GM23248 (cell line): ENCODE measurements at regions not wholly inside any gene's neighbourhood (a gene's known extent, or its start where the extent isn't known, plus 50 kb on each side); places are given as distances from the start of the nearest gene placed in this dataset.

Source experiments
- DNase-seq: peaks from one replicate; pipeline ENCODE4 v3.0.0-alpha.2; 2015
- H2AFZ ChIP-seq: fragments of 200-600 bp; sonication (generic); 2 replicates; pipeline ENCODE4 v1.6.1; 2016; ENCODE audit warnings: antibody characterized with exemption
- H3F3A ChIP-seq: fragments of 200-600 bp; sonication (generic); 2 replicates; pipeline ENCODE4 v1.6.1; 2016; ENCODE audit warnings: mild to moderate bottlenecking, antibody characterized with exemption, mixed run types; ENCODE audit not compliant: insufficient read depth
- H3K27ac ChIP-seq: fragments of 200-600 bp; sonication (generic); 2 replicates; pipeline ENCODE4 v1.5.1; 2016; ENCODE audit warnings: mild to moderate bottlenecking
- H3K27me3 ChIP-seq: fragments of 200-600 bp; sonication (generic); replicated peaks from 2 replicates; pipeline ENCODE4 v1.6.1; 2016; ENCODE audit warnings: mild to moderate bottlenecking; ENCODE audit not compliant: insufficient read depth
- H3K36me3 ChIP-seq: fragments of 200-600 bp; sonication (generic); 2 replicates; pipeline ENCODE4 v1.6.1; 2016; ENCODE audit warnings: low read depth, mild to moderate bottlenecking
- H3K4me1 ChIP-seq: fragments of 200-600 bp; sonication (generic); 2 replicates; pipeline ENCODE4 v1.6.1; 2016; ENCODE audit warnings: mild to moderate bottlenecking; ENCODE audit not compliant: insufficient read depth
- H3K4me2 ChIP-seq: fragments of 200-600 bp; sonication (generic); one replicate; pipeline ENCODE4 v1.6.1; 2016; ENCODE audit warnings: mild to moderate bottlenecking; ENCODE audit not compliant: unreplicated experiment
- H3K4me3 ChIP-seq: fragments of 200-600 bp; sonication (generic); 2 replicates; pipeline ENCODE4 v1.5.1; 2016; ENCODE audit warnings: mild to moderate bottlenecking
- H3K79me2 ChIP-seq: fragments of 200-600 bp; sonication (generic); 2 replicates; pipeline ENCODE4 v1.6.1; 2016; ENCODE audit warnings: mild to moderate bottlenecking; ENCODE audit not compliant: insufficient read depth
- H3K9ac ChIP-seq: fragments of 200-600 bp; sonication (generic); 2 replicates; pipeline ENCODE4 v1.6.1; 2016; ENCODE audit warnings: mild to moderate bottlenecking
- H3K9me2 ChIP-seq: fragments of 200-600 bp; sonication (generic); 2 replicates; pipeline ENCODE4 v1.6.1; 2016; ENCODE audit warnings: mixed run types, mild to moderate bottlenecking, moderate library complexity; ENCODE audit not compliant: insufficient read depth
- H3K9me3 ChIP-seq: fragments of 200-600 bp; sonication (generic); one replicate; pipeline ENCODE4 v1.6.1; 2017; ENCODE audit warnings: low read depth
- H4K20me1 ChIP-seq: fragments of 200-600 bp; sonication (generic); 2 replicates; pipeline ENCODE4 v1.6.0; 2016; ENCODE audit not compliant: insufficient read depth
- EZH2 ChIP-seq: fragments of 200-600 bp; sonication (generic); IDR thresholded peaks from 2 replicates; pipeline ENCODE4 v1.6.1; 2018; ENCODE audit warnings: antibody characterized with exemption, mild to moderate bottlenecking; ENCODE audit not compliant: insufficient read depth, poor library complexity, severe bottlenecking
- EZH2phosphoT487 ChIP-seq: fragments of 200-600 bp; sonication (generic); IDR thresholded peaks from 2 replicates; pipeline ENCODE4 v1.6.1; 2018; ENCODE audit warnings: antibody characterized with exemption, moderate library complexity, mild to moderate bottlenecking, low read depth; ENCODE audit not compliant: insufficient read depth
- WGBS, 2 experiments: methylation state at CpG; one replicate each; pipeline ENCODE4 v1.1.6; 2015 to 2017; ENCODE audit warnings: low lambda C conversion rate in 2 of 2, low coverage in 1 of 2; ENCODE audit errors: missing lambda C conversion rate in 2 of 2; 5-methylcytosine and 5-hydroxymethylcytosine counted together
- in situ Hi-C: fragments of 300-500 bp; cut with MboI; formaldehyde crosslinking; loops from 2 replicates; pipeline ENCODE4 v1.15.0; 2020

- Histone ChIP-seq H3K4me3 (no peak overlapping the region), H3K27me3 (0 out of 2 replicates have a peak, but pooled peaks cover 11% of the 10 kb centered on the region), H3K9me2 (no peaks in the 10 kb centered on the region), H3K9me3 (no peaks in the 10 kb centered on the region), H3K4me2 (no peak overlapping the region), H2AFZ (no peak overlapping the region), H3K9ac (no peak overlapping the region), H3K4me1 (no peaks in the 10 kb centered on the region), H3F3A (no peaks in the 10 kb centered on the region), H3K27ac (no peak overlapping the region), H3K79me2 (no peaks in the 10 kb centered on the region), H3K36me3 (no peaks in the 10 kb centered on the region), H4K20me1 (no peaks in the 10 kb centered on the region)
- 71 to 83% methylated on average over 3 of the region's 3 CpGs for WGBS, 2 experiments
- in situ Hi-C loops = no loop called here
- TF ChIP-seq EZH2phosphoT487 = no peak
- no peak for TF ChIP-seq EZH2
- DNase-seq = no peak
These were observed 223.0 kb upstream of the EGLN3 start for GRCh38 chr14:34173916-34174315.

GRCh38 chr14:34172550-34173368 lies 221.9 kb upstream of the EGLN3 start:
- Histone ChIP-seq H3K36me3 (no peaks in the 10 kb centered on the region), H3K9me2 (no peaks in the 10 kb centered on the region), H3K27me3 (0 out of 2 replicates have a peak, but pooled peaks cover 11% of the 10 kb centered on the region), H4K20me1 (no peaks in the 10 kb centered on the region), H3K9ac (no peak overlapping the region), H3K27ac (no peak overlapping the region), H3K4me1 (no peaks in the 10 kb centered on the region), H3K9me3 (no peaks in the 10 kb centered on the region), H2AFZ (no peak overlapping the region), H3K79me2 (no peaks in the 10 kb centered on the region), H3K4me3 (no peak overlapping the region), H3F3A (no peaks in the 10 kb centered on the region), H3K4me2 (no peak overlapping the region)
- no peak for TF ChIP-seq EZH2
- no peak for TF ChIP-seq EZH2phosphoT487
- in situ Hi-C loops = no loop called here
- 9 to 18% methylated on average over 6 of the region's 6 CpGs for WGBS, 2 experiments
- no peak for DNase-seq

- Histone ChIP-seq H3K4me1 (no peaks in the 10 kb centered on the region), H3K4me2 (no peak overlapping the region), H3K9ac (no peak overlapping the region), H3K27ac (no peak overlapping the region), H4K20me1 (no peaks in the 10 kb centered on the region), H3K9me3 (no peaks in the 10 kb centered on the region), H3F3A (no peaks in the 10 kb centered on the region), H3K79me2 (no peaks in the 10 kb centered on the region), H3K27me3 (0 out of 2 replicates have a peak, but pooled peaks cover 12% of the 10 kb centered on the region), H2AFZ (no peak overlapping the region), H3K36me3 (no peaks in the 10 kb centered on the region), H3K9me2 (no peaks in the 10 kb centered on the region), H3K4me3 (no peak overlapping the region)
- TF ChIP-seq EZH2phosphoT487 = no peak
- TF ChIP-seq EZH2 = no peak
- in situ Hi-C loops = no loop called here
- 23 to 26% methylated on average over 1 of the region's 1 CpG for whole genome bisulfite sequencing, 2 experiments
- no peak for DNase-seq
These were observed 221.2 kb upstream of the EGLN3 start for GRCh38 chr14:34172173-34172451.

- no peaks in the 10 kb centered on the region for H3K9me3 ChIP-seq
- no peaks in the 10 kb centered on the region for H3K4me1 ChIP-seq
- no peak overlapping the region for H3K9ac ChIP-seq
- no peaks in the 10 kb centered on the region for H3F3A ChIP-seq
- TF ChIP-seq EZH2 = no peak
- no peak for TF ChIP-seq EZH2phosphoT487
- H3K27me3 ChIP-seq = 0 out of 2 replicates have a peak, but pooled peaks cover 17% of the 10 kb centered on the region
- no peaks in the 10 kb centered on the region for H3K36me3 ChIP-seq
- no peak overlapping the region for H3K27ac ChIP-seq
- H2AFZ ChIP-seq = no peak overlapping the region
- H3K4me3 ChIP-seq = no peak overlapping the region
- no peak for DNase-seq
- WGBS, 2 experiments = 60 to 68% methylated on average over 8 of the region's 8 CpGs
- H3K9me2 ChIP-seq = no peaks in the 10 kb centered on the region
- no peak overlapping the region for H3K4me2 ChIP-seq
- no peaks in the 10 kb centered on the region for H4K20me1 ChIP-seq
- no peaks in the 10 kb centered on the region for H3K79me2 ChIP-seq
- in situ Hi-C loops = no loop called here
These were observed 220.7 kb upstream of the EGLN3 start for GRCh38 chr14:34171431-34172172.
